Epithelial cell of esophagus (primary cell): ENCODE measurements at regions not wholly inside any gene's neighbourhood (a gene's known extent, or its start where the extent isn't known, plus 50 kb on each side); places are given as distances from the start of the nearest gene placed in this dataset.

Experiments used
- DNase-seq: peaks from one replicate; pipeline ENCODE4 v3.0.0; 2010; ENCODE audit warnings: low read depth
- H3K4me3 ChIP-seq: 2 replicates; pipeline ENCODE4 v1.5.1; 2011; ENCODE audit warnings: mild to moderate bottlenecking, low read length, control low read depth
- TF ChIP-seq, protein P1 (sequence below): IDR thresholded peaks from 2 replicates; pipeline ENCODE4 v1.5.1; 2011; ENCODE audit warnings: low read depth, mild to moderate bottlenecking, low read length, control low read depth, inconsistent platforms; ENCODE audit not compliant: insufficient read depth; ENCODE audit errors: missing control alignments

- H3K4me3 ChIP-seq = no peak overlapping the region
- TF ChIP-seq, protein P1, sequence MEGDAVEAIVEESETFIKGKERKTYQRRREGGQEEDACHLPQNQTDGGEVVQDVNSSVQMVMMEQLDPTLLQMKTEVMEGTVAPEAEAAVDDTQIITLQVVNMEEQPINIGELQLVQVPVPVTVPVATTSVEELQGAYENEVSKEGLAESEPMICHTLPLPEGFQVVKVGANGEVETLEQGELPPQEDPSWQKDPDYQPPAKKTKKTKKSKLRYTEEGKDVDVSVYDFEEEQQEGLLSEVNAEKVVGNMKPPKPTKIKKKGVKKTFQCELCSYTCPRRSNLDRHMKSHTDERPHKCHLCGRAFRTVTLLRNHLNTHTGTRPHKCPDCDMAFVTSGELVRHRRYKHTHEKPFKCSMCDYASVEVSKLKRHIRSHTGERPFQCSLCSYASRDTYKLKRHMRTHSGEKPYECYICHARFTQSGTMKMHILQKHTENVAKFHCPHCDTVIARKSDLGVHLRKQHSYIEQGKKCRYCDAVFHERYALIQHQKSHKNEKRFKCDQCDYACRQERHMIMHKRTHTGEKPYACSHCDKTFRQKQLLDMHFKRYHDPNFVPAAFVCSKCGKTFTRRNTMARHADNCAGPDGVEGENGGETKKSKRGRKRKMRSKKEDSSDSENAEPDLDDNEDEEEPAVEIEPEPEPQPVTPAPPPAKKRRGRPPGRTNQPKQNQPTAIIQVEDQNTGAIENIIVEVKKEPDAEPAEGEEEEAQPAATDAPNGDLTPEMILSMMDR = no peak
- DNase-seq = no peak
These were observed 147.0 kb upstream of the NR2F2 start for GRCh38 chr15:96183514-96183850.

DNA sequence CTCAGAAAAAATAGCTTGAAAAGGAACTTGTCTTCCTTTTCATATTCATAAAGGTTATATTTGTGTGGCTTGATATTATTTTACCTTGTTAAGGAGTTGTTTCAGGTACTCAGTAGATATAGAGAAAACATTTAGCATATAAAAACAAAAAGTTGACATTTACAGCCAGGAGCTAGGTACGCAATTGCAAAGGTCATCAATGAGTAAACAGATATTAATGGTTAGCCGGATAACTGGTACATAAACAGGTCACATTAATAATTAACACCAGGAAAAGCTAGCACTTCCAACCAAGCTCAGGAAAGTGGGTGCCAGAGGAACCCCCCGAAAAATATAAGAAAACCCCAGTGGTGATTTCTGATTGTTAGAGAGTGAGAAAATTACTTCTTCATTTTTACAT is 146.6 kb upstream of the NR2F2 start:
- no peak for DNase-seq
- no peak overlapping the region for H3K4me3 ChIP-seq
- TF ChIP-seq, protein P1 = no peak

DNA sequence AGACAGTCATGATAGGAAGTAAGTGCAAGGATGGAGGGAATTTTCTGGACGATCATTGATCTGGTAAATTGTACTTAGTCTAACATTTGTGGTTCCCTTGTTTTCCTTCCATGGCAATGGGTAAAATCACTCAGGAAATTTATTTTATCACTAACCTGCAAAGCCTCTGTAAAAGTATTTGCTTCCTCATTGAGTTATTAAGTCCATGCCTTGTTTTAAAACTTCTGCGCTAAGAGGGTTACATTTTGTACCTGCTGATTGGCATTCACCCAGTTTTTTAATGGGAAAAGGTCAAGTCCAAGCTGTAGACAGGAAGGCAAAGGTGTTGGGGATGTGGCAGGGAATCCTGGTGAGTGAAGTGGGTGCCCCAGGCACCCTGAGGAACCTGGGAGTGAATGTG is 146.2 kb upstream of the NR2F2 start:
- DNase-seq = no peak
- no peak overlapping the region for H3K4me3 ChIP-seq
- TF ChIP-seq, protein P1 = no peak

DNA sequence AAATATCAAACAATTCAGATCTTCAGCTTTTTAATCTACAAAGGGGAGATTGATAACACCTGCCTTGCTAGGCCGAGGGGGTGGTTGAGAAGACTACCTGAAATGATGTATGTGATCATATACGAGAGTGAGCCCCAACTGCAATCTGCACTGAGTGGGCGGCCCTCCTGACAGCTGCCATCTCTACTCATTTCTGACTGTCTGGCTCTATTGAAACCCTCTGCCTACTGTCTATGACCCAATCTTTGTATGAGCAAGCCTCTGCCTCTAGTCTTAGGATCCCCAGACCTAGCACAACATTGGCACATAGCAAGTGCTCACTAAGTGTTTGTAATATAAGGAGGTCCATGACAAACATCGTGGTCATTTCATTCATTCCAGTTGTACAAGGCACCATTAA is 144.4 kb upstream of the NR2F2 start:
- H3K4me3 ChIP-seq = no peak overlapping the region
- no peak for DNase-seq
- TF ChIP-seq, protein P1 = no peak

DNA sequence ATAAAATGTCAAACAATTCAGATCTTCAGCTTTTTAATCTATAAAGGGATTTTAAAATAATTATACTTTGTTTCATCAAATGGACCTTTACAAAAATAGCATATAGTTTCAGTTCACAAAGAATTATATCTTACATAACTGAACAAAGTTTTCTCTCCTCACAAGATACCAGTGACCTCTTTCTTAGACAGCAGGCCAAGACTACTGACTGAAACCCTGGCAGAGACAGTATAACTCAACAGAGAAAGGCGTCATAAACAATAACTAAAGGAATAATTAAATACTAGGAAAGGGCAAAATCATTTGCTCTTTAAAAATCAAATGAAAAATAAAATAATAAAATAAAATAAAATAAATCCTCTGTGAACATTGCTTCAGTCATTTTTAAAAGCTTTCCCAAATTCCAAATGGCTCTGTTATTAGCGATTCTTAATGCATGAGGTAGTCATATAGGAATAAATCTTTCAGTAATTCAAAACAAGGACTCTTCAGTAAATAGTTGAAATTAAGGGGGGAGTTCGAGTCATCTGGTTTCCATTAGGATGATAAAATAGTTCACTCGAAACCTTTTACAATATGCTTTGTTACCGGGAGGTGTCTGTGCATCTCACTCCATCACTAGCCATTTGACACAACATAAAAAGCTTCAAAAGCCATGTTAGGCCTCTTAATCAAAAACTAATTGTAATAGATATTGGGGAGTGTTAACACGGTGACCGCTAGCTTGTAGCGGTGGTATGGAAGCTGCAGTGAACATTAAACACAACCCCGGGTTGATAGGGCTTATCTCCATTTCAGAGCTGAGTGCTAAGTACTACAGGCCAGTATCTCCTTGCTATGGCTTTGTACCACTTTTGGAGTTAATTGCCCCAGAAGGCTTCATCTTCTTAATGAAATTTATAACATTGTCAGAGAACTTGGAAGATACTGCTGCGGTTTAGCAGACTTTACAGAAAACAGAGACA is 142.9 kb upstream of the NR2F2 start:
- TF ChIP-seq, protein P1 = no peak
- no peak overlapping the region for H3K4me3 ChIP-seq

DNA sequence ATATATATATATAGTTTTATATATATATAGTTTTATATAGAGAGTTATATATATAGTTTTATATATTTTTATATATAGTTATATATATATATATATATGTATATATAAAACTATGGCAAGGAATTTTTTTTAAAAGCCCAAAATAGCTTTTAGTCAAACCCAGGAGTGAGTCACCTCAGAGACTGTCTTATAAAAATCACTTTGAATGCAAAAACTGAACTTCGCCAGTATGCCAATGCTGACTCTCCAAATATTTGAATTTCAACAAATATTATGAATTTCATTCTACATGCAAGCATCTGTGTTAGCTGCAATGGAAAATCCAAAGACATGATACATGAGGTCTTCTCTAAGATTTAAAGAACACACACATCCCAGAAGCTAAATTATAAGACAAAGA is 132.8 kb upstream of the NR2F2 start:
- DNase-seq = no peak
- H3K4me3 ChIP-seq = no peak overlapping the region
- TF ChIP-seq, protein P1 = no peak

More for the DNA sequence above, 142.9 kb upstream of the NR2F2 start:
- DNase-seq = no peak

DNA sequence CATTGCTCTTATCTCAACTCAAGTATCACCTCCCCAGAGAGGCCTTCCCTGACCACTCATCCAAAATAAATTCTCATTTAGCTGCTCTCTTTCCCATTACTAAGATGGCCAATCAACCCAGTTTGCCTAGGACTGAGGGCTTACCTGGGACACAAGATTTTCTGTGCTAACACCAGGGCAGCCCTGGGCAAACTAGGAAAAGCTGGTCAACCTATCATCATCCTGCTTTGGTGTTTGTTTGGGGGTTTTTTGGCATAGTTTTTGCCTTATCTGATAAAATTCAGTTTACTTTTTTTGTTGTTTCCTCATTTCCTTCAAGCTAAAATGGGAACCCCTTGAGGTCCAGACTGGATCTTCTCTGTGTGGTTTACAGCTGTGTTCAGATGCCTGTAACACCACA is 131.4 kb upstream of the NR2F2 start:
- TF ChIP-seq, protein P1 = no peak
- no peak overlapping the region for H3K4me3 ChIP-seq
- no peak for DNase-seq
